Thoracic aorta (tissue), 2 donors: ENCODE measurements at regions not wholly inside any gene's neighbourhood (a gene's known extent, or its start where the extent isn't known, plus 50 kb on each side); places are given as distances from the start of the nearest gene placed in this dataset.

ENCODE experiments used
- ATAC-seq: fragments of 150-250 bp; one replicate; pipeline ENCODE4 v1.8.0; 2017; ENCODE audit warnings: low read depth; ENCODE audit not compliant: insufficient number of reproducible peaks, low FRiP score
- DNase-seq: peaks from one replicate; pipeline ENCODE4 v3.0.0-alpha.2; 2020; ENCODE audit warnings: low spot score
- H3K27ac ChIP-seq, 2 donors: fragments of 200-600 bp; sonication (generic); 1 replicate in 1 of 2; 2 replicates in 1 of 2; pipeline ENCODE4 v1.5.1; 2016; ENCODE audit warnings: mild to moderate bottlenecking in 2 of 2, moderate library complexity in 2 of 2
- H3K27me3 ChIP-seq: fragments of 200-600 bp; sonication (generic); replicated peaks from 2 replicates; pipeline ENCODE4 v1.6.0; 2016; ENCODE audit warnings: mild to moderate bottlenecking; ENCODE audit not compliant: insufficient read depth
- H3K36me3 ChIP-seq: fragments of 200-600 bp; sonication (generic); one replicate; pipeline ENCODE4 v1.5.1; 2016
- H3K4me1 ChIP-seq, 2 donors: fragments of 200-600 bp; sonication (generic); 1 replicate in 1 of 2; 2 replicates in 1 of 2; pipeline versions ENCODE4 v1.5.1 to v1.6.0; 2016; ENCODE audit warnings: low read depth in 2 of 2, mild to moderate bottlenecking in 1 of 2; ENCODE audit not compliant: control insufficient read depth in 1 of 2
- H3K4me3 ChIP-seq: fragments of 200-600 bp; sonication (generic); 2 replicates; pipeline ENCODE4 v1.5.1; 2016; ENCODE audit warnings: mild to moderate bottlenecking
- H3K9me3 ChIP-seq: fragments of 200-600 bp; sonication (generic); 2 replicates; pipeline ENCODE4 v1.5.1; 2016
- TF ChIP-seq, protein P1 (sequence below): fragments of 200-600 bp; sonication (generic); IDR thresholded peaks from one replicate; pipeline ENCODE4 v1.5.1; 2019; ENCODE audit warnings: antibody characterized with exemption

- DNase-seq (no peak), ATAC-seq (no peak)
- Histone ChIP-seq H3K27ac (no peak overlapping the region), H3K36me3 (no peaks in the 10 kb centered on the region), H3K4me3 (no peak overlapping the region), H3K4me1 (peaks cover 0 to 6% of the 10 kb centered on the region in 2 donors), H3K9me3 (no peaks in the 10 kb centered on the region), H3K27me3 (no peaks in the 10 kb centered on the region)
- TF ChIP-seq, protein P1, sequence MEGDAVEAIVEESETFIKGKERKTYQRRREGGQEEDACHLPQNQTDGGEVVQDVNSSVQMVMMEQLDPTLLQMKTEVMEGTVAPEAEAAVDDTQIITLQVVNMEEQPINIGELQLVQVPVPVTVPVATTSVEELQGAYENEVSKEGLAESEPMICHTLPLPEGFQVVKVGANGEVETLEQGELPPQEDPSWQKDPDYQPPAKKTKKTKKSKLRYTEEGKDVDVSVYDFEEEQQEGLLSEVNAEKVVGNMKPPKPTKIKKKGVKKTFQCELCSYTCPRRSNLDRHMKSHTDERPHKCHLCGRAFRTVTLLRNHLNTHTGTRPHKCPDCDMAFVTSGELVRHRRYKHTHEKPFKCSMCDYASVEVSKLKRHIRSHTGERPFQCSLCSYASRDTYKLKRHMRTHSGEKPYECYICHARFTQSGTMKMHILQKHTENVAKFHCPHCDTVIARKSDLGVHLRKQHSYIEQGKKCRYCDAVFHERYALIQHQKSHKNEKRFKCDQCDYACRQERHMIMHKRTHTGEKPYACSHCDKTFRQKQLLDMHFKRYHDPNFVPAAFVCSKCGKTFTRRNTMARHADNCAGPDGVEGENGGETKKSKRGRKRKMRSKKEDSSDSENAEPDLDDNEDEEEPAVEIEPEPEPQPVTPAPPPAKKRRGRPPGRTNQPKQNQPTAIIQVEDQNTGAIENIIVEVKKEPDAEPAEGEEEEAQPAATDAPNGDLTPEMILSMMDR: no peak
Measured at GRCh38 chr18:60962625-60963024, 370.6 kb upstream of the CDH20 start.

DNA sequence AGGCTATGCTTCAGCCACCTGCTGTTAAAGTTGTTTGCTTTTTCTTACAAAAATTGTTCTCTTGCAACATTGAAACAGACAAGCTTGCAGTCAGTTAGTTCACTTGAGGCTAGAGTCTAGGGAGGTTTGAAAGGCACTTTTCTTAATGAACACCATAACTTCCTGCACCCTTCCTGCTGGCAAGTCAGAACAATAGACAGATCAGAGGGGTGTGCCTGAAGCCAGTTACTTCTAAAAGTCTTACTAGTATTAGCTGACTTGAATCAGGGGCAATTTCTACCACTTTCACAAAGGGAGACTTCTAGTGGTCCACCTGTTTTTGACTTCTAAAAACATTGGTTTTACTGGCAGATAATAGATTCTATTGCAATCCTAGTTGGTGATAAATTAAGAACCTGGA is 367.4 kb upstream of the CDH20 start:
- ATAC-seq (no peak), DNase-seq (no peak)
- no peaks in the 10 kb centered on the region for H3K36me3 ChIP-seq
- no peaks in the 10 kb centered on the region for H3K9me3 ChIP-seq
- H3K27me3 ChIP-seq: no peaks in the 10 kb centered on the region
- H3K4me3 ChIP-seq: no peak overlapping the region
- TF ChIP-seq, protein P1: no peak
- H3K4me1 ChIP-seq: peaks cover 0 to 6% of the 10 kb centered on the region in 2 donors
- H3K27ac ChIP-seq: no peak overlapping the region

GRCh38 chr18:60966876-60967275 is 366.4 kb upstream of the CDH20 start:
- ATAC-seq: no peak
- no peaks in the 10 kb centered on the region for H3K27me3 ChIP-seq
- TF ChIP-seq, protein P1: no peak
- peaks cover 0 to 6% of the 10 kb centered on the region in 2 donors for H3K4me1 ChIP-seq
- DNase-seq: no peak
- no peak overlapping the region for H3K4me3 ChIP-seq
- no peaks in the 10 kb centered on the region for H3K9me3 ChIP-seq
- H3K27ac ChIP-seq: no peak overlapping the region
- no peaks in the 10 kb centered on the region for H3K36me3 ChIP-seq

DNA sequence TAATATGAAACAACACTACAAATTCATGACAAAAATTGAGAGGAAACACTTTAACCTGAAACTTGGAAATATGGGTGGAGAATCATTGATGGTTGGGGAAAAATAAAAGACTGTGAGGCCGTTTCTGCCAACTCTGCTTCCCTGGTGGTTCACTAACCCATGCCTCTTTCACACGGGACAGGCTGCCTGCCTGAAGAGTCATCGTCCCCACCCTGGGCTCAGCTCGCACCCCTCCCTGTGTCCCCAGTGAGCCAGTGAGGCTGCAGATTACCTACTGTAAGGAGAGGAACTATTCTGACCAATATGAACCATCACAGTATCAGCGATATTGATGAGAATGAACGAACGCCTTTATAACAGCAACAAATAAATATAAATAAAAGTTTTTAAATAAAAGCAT is 357.8 kb upstream of the CDH20 start:
- DNase-seq: no peak
- H3K36me3 ChIP-seq: no peaks in the 10 kb centered on the region
- ATAC-seq: no peak

DNA sequence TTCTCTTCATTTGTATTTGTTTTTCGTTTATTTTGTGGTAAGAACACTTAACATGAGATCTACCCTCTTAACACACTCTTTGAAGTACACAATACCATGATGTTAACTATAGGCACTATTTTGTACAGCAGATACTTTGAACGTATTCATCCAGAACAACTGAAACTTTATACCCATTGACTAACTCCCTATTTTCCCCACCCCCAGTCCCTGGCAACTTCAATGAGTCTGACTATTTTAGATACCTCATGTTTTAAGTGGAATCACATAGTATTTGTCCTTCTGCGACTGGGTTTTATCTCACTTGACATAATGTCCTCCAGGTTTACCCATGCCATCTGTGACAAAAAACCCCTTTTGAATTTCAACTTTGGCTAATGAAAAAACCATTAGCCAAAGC is 356.3 kb upstream of the CDH20 start:
- H3K9me3 ChIP-seq: no peaks in the 10 kb centered on the region
- DNase-seq (no peak), ATAC-seq (no peak)
- H3K4me1 ChIP-seq: peaks cover 19 to 42% of the 10 kb centered on the region in 2 donors
- TF ChIP-seq, protein P1: no peak
- no peaks in the 10 kb centered on the region for H3K27me3 ChIP-seq
- H3K36me3 ChIP-seq: no peaks in the 10 kb centered on the region
- H3K4me3 ChIP-seq: no peak overlapping the region
- H3K27ac ChIP-seq: no peak overlapping the region

More for the DNA sequence above, 357.8 kb upstream of the CDH20 start:
- no peak overlapping the region for H3K27ac ChIP-seq
- H3K27me3 ChIP-seq: no peaks in the 10 kb centered on the region
- TF ChIP-seq, protein P1: no peak
- no peak overlapping the region for H3K4me3 ChIP-seq
- H3K9me3 ChIP-seq: no peaks in the 10 kb centered on the region
- peaks cover 12 to 26% of the 10 kb centered on the region in 2 donors for H3K4me1 ChIP-seq
